ENCODE measurements at regions not wholly inside any gene's neighbourhood (a gene's known extent, or its start where the extent isn't known, plus 50 kb on each side); places are given as distances from the start of the nearest gene placed in this dataset.

DNA sequence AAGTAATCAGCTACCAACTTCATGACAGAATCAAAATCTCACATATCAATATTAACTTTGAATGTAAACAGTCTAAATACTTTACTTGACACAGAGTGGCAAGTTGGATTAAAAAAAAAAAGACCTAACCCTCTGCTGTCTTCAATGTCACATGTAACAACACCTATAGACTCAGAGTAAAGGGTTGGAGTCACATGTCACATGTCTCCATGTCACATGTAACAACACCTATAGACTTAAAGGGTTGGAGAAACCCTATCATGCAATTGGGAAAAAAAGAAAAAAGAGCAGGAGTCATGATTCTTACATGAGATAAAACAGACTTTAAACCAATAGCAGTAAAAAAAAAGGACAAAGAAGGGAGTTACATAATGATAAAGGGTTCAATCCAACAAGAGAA, 665.3 kb upstream of the LRRTM1 start:
- no peaks in the 10 kb centered on the region for H3K79me2 ChIP-seq (ENCODE audit: insufficient read depth, low read length)
- H3K36me3 ChIP-seq (ENCODE audit: insufficient read depth, low read length), result no peaks in the 10 kb centered on the region
- H3K27me3 ChIP-seq (ENCODE audit: insufficient read depth, low read length, poor library complexity, severe bottlenecking), result no peaks in the 10 kb centered on the region
- H3K4me1 ChIP-seq (ENCODE audit: insufficient read depth, low read length, poor library complexity, severe bottlenecking), result no peaks in the 10 kb centered on the region
- no peak overlapping the region for H2AFZ ChIP-seq (ENCODE audit: low read length)
- H3F3A ChIP-seq (ENCODE audit: low read depth), result no peaks in the 10 kb centered on the region
- no peak overlapping the region for H3K4me3 ChIP-seq (ENCODE audit: low read length, poor library complexity, severe bottlenecking)
- H3K9me2 ChIP-seq (replicated peaks; ENCODE audit: low read depth, low read length), result no peaks in the 10 kb centered on the region
- H3K4me2 ChIP-seq (ENCODE audit: low read depth, low read length, poor library complexity, severe bottlenecking), result no peak overlapping the region
- no peaks in the 10 kb centered on the region for H3K9me3 ChIP-seq (ENCODE audit: insufficient read depth, low read depth, low read length)
- H3K9ac ChIP-seq (ENCODE audit: low read depth, low read length, poor library complexity, severe bottlenecking), result no peak overlapping the region
- no peaks in the 10 kb centered on the region for H4K20me1 ChIP-seq (ENCODE audit: insufficient read depth, low read length, poor library complexity, severe bottlenecking)
- TF ChIP-seq, protein P1, sequence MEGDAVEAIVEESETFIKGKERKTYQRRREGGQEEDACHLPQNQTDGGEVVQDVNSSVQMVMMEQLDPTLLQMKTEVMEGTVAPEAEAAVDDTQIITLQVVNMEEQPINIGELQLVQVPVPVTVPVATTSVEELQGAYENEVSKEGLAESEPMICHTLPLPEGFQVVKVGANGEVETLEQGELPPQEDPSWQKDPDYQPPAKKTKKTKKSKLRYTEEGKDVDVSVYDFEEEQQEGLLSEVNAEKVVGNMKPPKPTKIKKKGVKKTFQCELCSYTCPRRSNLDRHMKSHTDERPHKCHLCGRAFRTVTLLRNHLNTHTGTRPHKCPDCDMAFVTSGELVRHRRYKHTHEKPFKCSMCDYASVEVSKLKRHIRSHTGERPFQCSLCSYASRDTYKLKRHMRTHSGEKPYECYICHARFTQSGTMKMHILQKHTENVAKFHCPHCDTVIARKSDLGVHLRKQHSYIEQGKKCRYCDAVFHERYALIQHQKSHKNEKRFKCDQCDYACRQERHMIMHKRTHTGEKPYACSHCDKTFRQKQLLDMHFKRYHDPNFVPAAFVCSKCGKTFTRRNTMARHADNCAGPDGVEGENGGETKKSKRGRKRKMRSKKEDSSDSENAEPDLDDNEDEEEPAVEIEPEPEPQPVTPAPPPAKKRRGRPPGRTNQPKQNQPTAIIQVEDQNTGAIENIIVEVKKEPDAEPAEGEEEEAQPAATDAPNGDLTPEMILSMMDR (conservative IDR thresholded peaks at IDR 0.05; ENCODE audit: low read length), result no peak
- no peak for TF ChIP-seq EZH2phosphoT487 (IDR thresholded peaks at IDR 0.05; ENCODE audit: borderline replicate concordance)

DNA sequence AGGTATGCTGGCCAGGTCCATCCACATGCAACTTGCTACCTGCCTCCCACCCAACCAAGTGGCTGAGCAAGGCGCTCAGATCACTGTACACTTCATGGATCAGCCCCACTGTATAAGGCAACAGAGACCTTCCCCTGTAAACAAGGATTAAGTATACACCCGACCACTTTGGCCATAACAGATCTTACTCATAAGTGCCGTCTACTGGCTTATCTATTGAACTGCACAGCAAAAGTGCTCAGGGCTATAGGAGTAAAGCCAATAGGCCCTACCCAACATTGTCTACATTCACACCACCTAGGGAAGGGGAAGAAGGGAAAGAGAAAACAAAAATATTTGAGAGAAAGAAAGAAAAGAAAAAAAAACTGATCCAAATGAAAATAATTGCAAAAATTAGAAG, 663.9 kb upstream of the LRRTM1 start:
- Histone ChIP-seq H3F3A (ENCODE audit: low read depth) (no peaks in the 10 kb centered on the region), H3K9me3 (ENCODE audit: insufficient read depth, low read depth, low read length) (peaks cover 2% of the 10 kb centered on the region; the same call in 1 of the 2 replicates), H2AFZ (ENCODE audit: low read length) (no peak overlapping the region), H3K4me3 (ENCODE audit: low read length, poor library complexity, severe bottlenecking) (no peak overlapping the region), H4K20me1 (ENCODE audit: insufficient read depth, low read length, poor library complexity, severe bottlenecking) (no peaks in the 10 kb centered on the region), H3K27me3 (ENCODE audit: insufficient read depth, low read length, poor library complexity, severe bottlenecking) (no peaks in the 10 kb centered on the region), H3K9ac (ENCODE audit: low read depth, low read length, poor library complexity, severe bottlenecking) (no peak overlapping the region), H3K79me2 (ENCODE audit: insufficient read depth, low read length) (no peaks in the 10 kb centered on the region), H3K9me2 (replicated peaks; ENCODE audit: low read depth, low read length) (no peaks in the 10 kb centered on the region), H3K4me2 (ENCODE audit: low read depth, low read length, poor library complexity, severe bottlenecking) (no peak overlapping the region), H3K4me1 (ENCODE audit: insufficient read depth, low read length, poor library complexity, severe bottlenecking) (no peaks in the 10 kb centered on the region), H3K36me3 (ENCODE audit: insufficient read depth, low read length) (no peaks in the 10 kb centered on the region)
- TF ChIP-seq EZH2phosphoT487 (IDR thresholded peaks at IDR 0.05; ENCODE audit: borderline replicate concordance), result no peak
- TF ChIP-seq, protein P1 (conservative IDR thresholded peaks at IDR 0.05; ENCODE audit: low read length), result no peak

DNA sequence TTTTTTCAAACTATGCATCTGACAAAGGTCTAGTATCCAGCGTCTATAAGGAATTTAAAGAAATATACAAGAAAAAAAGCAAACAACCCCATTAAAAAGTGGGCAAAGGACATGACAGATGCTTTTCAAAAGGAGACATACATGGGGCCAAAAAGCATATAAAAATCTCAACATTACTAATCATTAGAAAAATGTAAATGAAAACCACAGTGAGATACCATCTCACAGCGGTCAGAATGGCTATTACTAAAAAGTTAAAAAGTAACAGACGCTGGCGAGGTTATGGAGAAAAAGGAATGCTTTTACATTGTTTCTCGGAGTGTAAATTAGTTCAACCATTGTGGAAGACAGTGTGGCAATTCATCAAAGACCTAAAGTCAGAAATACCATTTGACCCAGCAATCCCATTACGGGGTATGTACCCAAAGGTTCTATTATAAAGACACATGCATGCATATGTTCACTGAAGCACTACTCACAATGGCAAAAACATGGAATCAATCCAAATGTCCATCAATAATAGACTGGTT, 643.1 kb upstream of the LRRTM1 start:
- H3K4me1 ChIP-seq (ENCODE audit: insufficient read depth, low read length, poor library complexity, severe bottlenecking), result no peaks in the 10 kb centered on the region
- no peaks in the 10 kb centered on the region for H3F3A ChIP-seq (ENCODE audit: low read depth)
- no peak overlapping the region for H2AFZ ChIP-seq (ENCODE audit: low read length)
- H3K9me2 ChIP-seq (replicated peaks; ENCODE audit: low read depth, low read length), result no peaks in the 10 kb centered on the region
- no peak overlapping the region for H3K4me2 ChIP-seq (ENCODE audit: low read depth, low read length, poor library complexity, severe bottlenecking)
- no peaks in the 10 kb centered on the region for H3K9me3 ChIP-seq (ENCODE audit: insufficient read depth, low read depth, low read length)
- TF ChIP-seq, protein P1 (conservative IDR thresholded peaks at IDR 0.05; ENCODE audit: low read length), result no peak
- no peak for TF ChIP-seq EZH2phosphoT487 (IDR thresholded peaks at IDR 0.05; ENCODE audit: borderline replicate concordance)
- no peaks in the 10 kb centered on the region for H3K79me2 ChIP-seq (ENCODE audit: insufficient read depth, low read length)
- H3K27me3 ChIP-seq (ENCODE audit: insufficient read depth, low read length, poor library complexity, severe bottlenecking), result no peaks in the 10 kb centered on the region
- no peaks in the 10 kb centered on the region for H4K20me1 ChIP-seq (ENCODE audit: insufficient read depth, low read length, poor library complexity, severe bottlenecking)
- no peaks in the 10 kb centered on the region for H3K36me3 ChIP-seq (ENCODE audit: insufficient read depth, low read length)
- no peak overlapping the region for H3K4me3 ChIP-seq (ENCODE audit: low read length, poor library complexity, severe bottlenecking)
- no peak overlapping the region for H3K9ac ChIP-seq (ENCODE audit: low read depth, low read length, poor library complexity, severe bottlenecking)

All from Loucy (cell line).